Gastrocnemius medialis (tissue), 4 donors: ENCODE measurements at regions not wholly inside any gene's neighbourhood (a gene's known extent, or its start where the extent isn't known, plus 50 kb on each side); places are given as distances from the start of the nearest gene placed in this dataset.

Experiments
- ATAC-seq, 2 donors: fragments of 150-250 bp; one replicate each; pipeline ENCODE4 v1.9.1; 2016
- DNase-seq, 2 donors: peaks; one replicate each; pipeline ENCODE4 v3.0.0-alpha.2; 2019
- H3K27ac ChIP-seq, 4 donors: fragments of 200-600 bp; sonication (generic); 1 replicate in 1 of 4; 2 replicates in 3 of 4; pipeline ENCODE4 v1.5.1; 2016 to 2018; ENCODE audit warnings: mild to moderate bottlenecking in 2 of 4, moderate library complexity in 1 of 4
- H3K27me3 ChIP-seq, 3 donors: fragments of 200-600 bp; sonication (generic) in 2 of 3; 1 replicate in 1 of 3; 2 replicates in 2 of 3; pipeline versions ENCODE4 v1.5.1 to v1.6.0; 2016 to 2019; ENCODE audit warnings: mild to moderate bottlenecking in 1 of 3, moderate library complexity in 1 of 3
- H3K36me3 ChIP-seq, 2 donors: fragments of 200-600 bp; sonication (generic) in 1 of 2; one replicate each; pipeline ENCODE4 v1.5.1; 2017 to 2018
- H3K4me1 ChIP-seq, 2 donors: fragments of 200-600 bp; sonication (generic) in 1 of 2; one replicate each; pipeline ENCODE4 v1.5.1; 2016 to 2017; ENCODE audit warnings: mild to moderate bottlenecking in 2 of 2
- H3K4me3 ChIP-seq, 4 donors: fragments of 200-600 bp; sonication (generic) in 3 of 4; 1 replicate in 1 of 4; 2 replicates in 3 of 4; pipeline ENCODE4 v1.5.1; 2016 to 2019; ENCODE audit warnings: mild to moderate bottlenecking in 2 of 4
- H3K9me3 ChIP-seq, 3 donors: fragments of 200-600 bp; sonication (generic) in 2 of 3; 1 replicate in 1 of 3; 2 replicates in 2 of 3; pipeline ENCODE4 v1.5.1; 2016 to 2019
- POLR2A ChIP-seq, 2 donors: fragments of 450-650 bp; IDR thresholded peaks; one replicate each; pipeline ENCODE4 v1.6.1; 2017; ENCODE audit warnings: antibody characterized with exemption in 2 of 2, mild to moderate bottlenecking in 2 of 2, moderate library complexity in 2 of 2
- in situ Hi-C, 4 donors: fragments of 200-750 bp; cut with MboI; loops; one replicate each; pipeline versions ENCODE4 v1.15.0 to v1.8.0; 2017; ENCODE audit warnings: low sequenced_read_pairs in 4 of 4
- intact Hi-C: fragments of 100-400 bp; cut with DNase I; formaldehyde crosslinking; loops from one replicate; pipeline ENCODE4 v1.15.1; 2023; ENCODE audit warnings: low total_unique reads
- TF ChIP-seq, protein P1 (sequence below), 5 experiments: fragments of 450-650 bp in 3 of 5; fragments of 200-600 bp in 2 of 5; sonication (generic) in 2 of 5; IDR thresholded peaks in 4 of 5; conservative IDR thresholded peaks in 1 of 5; 1 replicate in 4 of 5; 2 replicates in 1 of 5; pipeline ENCODE4 v1.5.1; 2016 to 2019; ENCODE audit warnings: antibody characterized with exemption in 5 of 5, mild to moderate bottlenecking in 3 of 5, moderate library complexity in 3 of 5

DNA sequence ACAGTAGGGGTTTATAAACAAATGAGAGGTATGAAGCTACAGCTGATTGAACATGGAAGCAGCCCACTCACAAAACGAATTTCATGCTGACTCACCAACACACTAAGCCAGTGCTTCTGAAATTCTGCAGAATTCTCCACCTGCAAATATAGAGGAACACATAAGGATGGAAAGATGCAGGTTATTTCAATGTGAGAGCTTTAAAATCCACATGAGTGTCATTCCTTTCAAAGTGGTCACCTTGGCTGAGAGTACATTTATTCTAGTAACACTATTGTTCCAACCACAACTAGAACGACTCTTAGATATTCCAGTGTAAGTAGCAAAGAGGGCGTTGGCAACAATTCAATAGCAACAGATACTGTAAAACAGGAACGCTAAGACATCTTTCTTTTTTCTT is 189.9 kb upstream of the TSC22D2 start:
- no peaks in the 10 kb centered on the region for H3K27me3 ChIP-seq
- H3K27ac ChIP-seq, result no peak overlapping the region
- no peak overlapping the region for H3K4me3 ChIP-seq
- ATAC-seq, result no peak
- peaks cover 13 to 17% of the 10 kb centered on the region in 2 donors for H3K4me1 ChIP-seq
- H3K9me3 ChIP-seq, result no peaks in the 10 kb centered on the region
- in situ Hi-C loops (loop anchor here in 1 of 4 donors (10.0 kb wide), 1 partner anchor 253 kb away; no protein-coding TSS in a partner anchor), intact Hi-C loops (no loop called here)
- TF ChIP-seq, protein P1, sequence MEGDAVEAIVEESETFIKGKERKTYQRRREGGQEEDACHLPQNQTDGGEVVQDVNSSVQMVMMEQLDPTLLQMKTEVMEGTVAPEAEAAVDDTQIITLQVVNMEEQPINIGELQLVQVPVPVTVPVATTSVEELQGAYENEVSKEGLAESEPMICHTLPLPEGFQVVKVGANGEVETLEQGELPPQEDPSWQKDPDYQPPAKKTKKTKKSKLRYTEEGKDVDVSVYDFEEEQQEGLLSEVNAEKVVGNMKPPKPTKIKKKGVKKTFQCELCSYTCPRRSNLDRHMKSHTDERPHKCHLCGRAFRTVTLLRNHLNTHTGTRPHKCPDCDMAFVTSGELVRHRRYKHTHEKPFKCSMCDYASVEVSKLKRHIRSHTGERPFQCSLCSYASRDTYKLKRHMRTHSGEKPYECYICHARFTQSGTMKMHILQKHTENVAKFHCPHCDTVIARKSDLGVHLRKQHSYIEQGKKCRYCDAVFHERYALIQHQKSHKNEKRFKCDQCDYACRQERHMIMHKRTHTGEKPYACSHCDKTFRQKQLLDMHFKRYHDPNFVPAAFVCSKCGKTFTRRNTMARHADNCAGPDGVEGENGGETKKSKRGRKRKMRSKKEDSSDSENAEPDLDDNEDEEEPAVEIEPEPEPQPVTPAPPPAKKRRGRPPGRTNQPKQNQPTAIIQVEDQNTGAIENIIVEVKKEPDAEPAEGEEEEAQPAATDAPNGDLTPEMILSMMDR (IDR thresholded peaks at IDR 0.05 in 4 of 5, conservative IDR thresholded peaks at IDR 0.05 in 1 of 5), result no peak
- no peak for TF ChIP-seq POLR2A (IDR thresholded peaks at IDR 0.05)
- H3K36me3 ChIP-seq, result no peaks in the 10 kb centered on the region
- no peak for DNase-seq

DNA sequence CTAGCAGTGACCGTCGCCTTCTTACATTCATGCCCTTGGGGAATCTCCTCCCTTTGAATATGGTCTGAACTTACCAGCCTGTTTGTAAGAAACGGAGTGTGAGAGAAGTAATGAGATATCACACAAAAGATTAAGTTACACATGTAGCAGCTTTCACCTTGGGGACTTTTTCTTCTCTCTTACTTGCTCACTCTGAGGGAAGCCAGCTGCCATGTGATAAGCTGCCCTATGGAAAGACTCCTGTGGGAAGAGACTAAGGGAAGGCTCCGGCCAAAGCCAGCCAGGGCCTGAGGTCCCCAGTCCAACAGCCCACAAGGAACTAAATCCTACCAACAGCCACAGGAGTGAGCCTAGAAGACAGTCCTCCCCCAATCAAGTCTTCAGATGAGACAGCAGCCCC is 190.4 kb upstream of the TSC22D2 start:
- no peak overlapping the region for H3K27ac ChIP-seq
- H3K4me1 ChIP-seq, result peaks cover 13 to 17% of the 10 kb centered on the region in 2 donors
- no peaks in the 10 kb centered on the region for H3K27me3 ChIP-seq
- ATAC-seq, result no peak
- DNase-seq, result no peak
- no peaks in the 10 kb centered on the region for H3K36me3 ChIP-seq
- TF ChIP-seq POLR2A (IDR thresholded peaks at IDR 0.05), result no peak
- TF ChIP-seq, protein P1 (IDR thresholded peaks at IDR 0.05 in 4 of 5, conservative IDR thresholded peaks at IDR 0.05 in 1 of 5), result no peak
- no peaks in the 10 kb centered on the region for H3K9me3 ChIP-seq
- no peak overlapping the region for H3K4me3 ChIP-seq
- intact Hi-C loops, result no loop called here
- in situ Hi-C loops, result loop anchor here in 1 of 4 donors (10.0 kb wide), 1 partner anchor 253 kb away; no protein-coding TSS in a partner anchor

DNA sequence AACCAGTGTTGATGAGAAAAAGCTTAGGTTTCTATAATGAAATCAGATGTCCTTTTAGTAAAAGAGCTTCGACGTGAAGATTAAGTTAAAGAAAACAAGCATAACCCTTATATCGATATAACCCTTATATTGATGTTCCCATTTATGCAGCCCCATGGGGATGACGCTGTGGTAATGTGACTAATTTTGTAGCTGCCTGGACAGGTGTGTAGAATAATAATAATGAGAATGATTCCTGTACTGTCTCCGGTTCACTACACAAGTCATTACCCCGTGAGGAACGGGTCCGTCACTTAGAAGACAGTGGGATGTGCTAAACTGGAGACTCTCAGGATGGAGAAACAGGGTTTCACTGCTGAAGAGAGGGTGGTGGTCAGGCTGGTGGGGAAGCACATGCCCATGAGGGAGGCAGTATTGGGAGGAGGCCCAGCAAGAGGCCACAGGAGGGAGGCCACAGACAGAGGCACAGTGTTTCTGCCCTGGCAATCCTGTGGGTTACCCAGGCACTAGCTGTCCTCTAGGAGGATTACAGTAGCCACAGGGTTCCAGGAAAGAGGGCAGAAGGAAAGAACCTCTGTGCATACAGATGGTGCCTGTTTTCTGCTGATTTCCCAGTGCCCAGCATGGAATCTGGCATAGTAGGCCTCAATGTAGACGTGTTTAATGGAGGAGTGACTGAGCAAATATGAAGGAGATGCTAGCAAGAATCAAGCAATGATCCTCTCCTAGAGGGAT is 191.1 kb upstream of the TSC22D2 start:
- Histone ChIP-seq H3K9me3 (no peaks in the 10 kb centered on the region), H3K36me3 (no peaks in the 10 kb centered on the region), H3K27ac (peak overlapping the region; percentile 66 to 77 (median 73)), H3K4me1 (peaks cover 13 to 17% of the 10 kb centered on the region in 2 donors), H3K4me3 (no peak overlapping the region), H3K27me3 (no peaks in the 10 kb centered on the region)
- no peak for DNase-seq
- no peak for TF ChIP-seq POLR2A (IDR thresholded peaks at IDR 0.05)
- TF ChIP-seq, protein P1 (IDR thresholded peaks at IDR 0.05 in 4 of 5, conservative IDR thresholded peaks at IDR 0.05 in 1 of 5), result no peak
- in situ Hi-C loops, result loop anchor here in 1 of 4 donors (10.0 kb wide), 1 partner anchor 252 kb away; no protein-coding TSS in a partner anchor
- intact Hi-C loops, result no loop called here
- no peak for ATAC-seq

DNA sequence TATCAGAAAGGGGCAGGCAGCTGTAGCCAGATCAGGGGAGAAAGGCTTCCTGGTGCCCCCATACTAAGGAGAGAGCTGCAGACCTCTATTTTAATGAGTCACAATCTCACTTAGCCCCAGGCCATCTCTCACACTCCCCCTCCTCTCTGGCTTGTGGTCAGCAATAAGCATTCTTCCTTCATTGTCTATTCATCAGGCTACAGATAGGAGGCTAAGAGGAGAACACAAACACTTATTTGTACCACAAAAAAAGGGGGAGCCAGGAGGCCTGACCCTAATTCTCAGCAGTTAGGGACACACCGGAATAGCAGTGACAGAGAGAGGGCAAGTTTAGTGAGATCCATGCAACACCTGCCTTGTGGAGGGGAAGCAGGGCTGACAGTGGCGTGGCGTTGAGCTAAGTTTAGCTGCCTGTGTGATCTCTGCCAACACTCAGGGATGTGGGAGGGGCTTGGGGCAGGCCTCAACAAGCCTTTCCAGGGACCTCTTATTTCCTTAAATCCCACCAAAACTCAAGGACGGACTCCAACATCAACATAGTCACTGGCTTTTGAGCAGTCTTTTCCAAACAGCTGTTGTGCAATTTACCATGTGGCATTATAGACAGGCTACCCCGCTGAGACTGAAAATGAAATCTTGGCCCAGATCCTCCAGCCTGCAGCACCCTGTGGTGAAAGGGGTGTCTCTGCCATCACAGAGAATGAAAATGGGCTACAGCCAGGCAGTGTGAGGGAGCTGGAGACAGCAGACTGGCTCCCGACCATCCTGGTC is 191.9 kb upstream of the TSC22D2 start:
- in situ Hi-C loops, result loop anchor here in 1 of 4 donors (10.0 kb wide), 1 partner anchor 251 kb away; no protein-coding TSS in a partner anchor
- no peaks in the 10 kb centered on the region for H3K9me3 ChIP-seq
- H3K4me1 ChIP-seq, result peaks cover 13 to 17% of the 10 kb centered on the region in 2 donors

More for the DNA sequence above, 191.9 kb upstream of the TSC22D2 start:
- Histone ChIP-seq H3K27ac (peak overlapping the region; percentile 66 to 77 (median 73)), H3K36me3 (no peaks in the 10 kb centered on the region), H3K4me3 (no peak overlapping the region), H3K27me3 (no peaks in the 10 kb centered on the region)
- intact Hi-C loops, result no loop called here
- ATAC-seq (peak; percentile 78 to 92), DNase-seq (peak; percentile 29 to 68)
- TF ChIP-seq POLR2A (IDR thresholded peaks at IDR 0.05), result no peak
- TF ChIP-seq, protein P1 (IDR thresholded peaks at IDR 0.05 in 4 of 5, conservative IDR thresholded peaks at IDR 0.05 in 1 of 5), result no peak
